Left renal pelvis (tissue), 4 donors: ENCODE measurements at regions not wholly inside any gene's neighbourhood (a gene's known extent, or its start where the extent isn't known, plus 50 kb on each side); places are given as distances from the start of the nearest gene placed in this dataset.

Experiments used
- DNase-seq, 4 donors: peaks; one replicate each; pipeline ENCODE4 v3.0.0-alpha.2; 2013; ENCODE audit warnings: low read depth in 4 of 4, low spot score in 3 of 4

- no peak for DNase-seq
These were observed 70.0 kb upstream of the CCDC54 start for GRCh38 chr3:107307205-107307604.

- DNase-seq, result no peak
These were observed 68.5 kb upstream of the CCDC54 start for GRCh38 chr3:107308716-107309115.

- DNase-seq, result no peak
These were observed 67.9 kb upstream of the CCDC54 start for GRCh38 chr3:107309312-107309711.

GRCh38 chr3:107313711-107314110 lies 63.5 kb upstream of the CCDC54 start:
- no peak for DNase-seq

- no peak for DNase-seq
These were observed 62.1 kb upstream of the CCDC54 start for GRCh38 chr3:107315141-107315540.

GRCh38 chr3:107323723-107324122 lies 53.5 kb upstream of the CCDC54 start:
- DNase-seq, result no peak

- no peak for DNase-seq
These were observed 51.8 kb upstream of the CCDC54 start for GRCh38 chr3:107325446-107325845.
